ACHN (cell line): ENCODE measurements at regions not wholly inside any gene's neighbourhood (a gene's known extent, or its start where the extent isn't known, plus 50 kb on each side); places are given as distances from the start of the nearest gene placed in this dataset.
A peak's percentile ranks its signal among the peaks of the same experiment; 100 is the strongest.
"Not testable (repeated sequence)": the region's sequence is repeated elsewhere in the genome, so short reads cannot be mapped to it uniquely, and the experiment has no call there.

ENCODE experiments used
- DNase-seq: peaks from one replicate; pipeline ENCODE4 v3.0.0-alpha.2; 2015
- in situ Hi-C: cut with HindIII; loops from 2 replicates; pipeline ENCODE4 v1.10.0; 2017; ENCODE audit warnings: low sequenced_read_pairs, low pct_ligation_motif_present, low pct_unique_long_range_greater_than_20kb

DNA sequence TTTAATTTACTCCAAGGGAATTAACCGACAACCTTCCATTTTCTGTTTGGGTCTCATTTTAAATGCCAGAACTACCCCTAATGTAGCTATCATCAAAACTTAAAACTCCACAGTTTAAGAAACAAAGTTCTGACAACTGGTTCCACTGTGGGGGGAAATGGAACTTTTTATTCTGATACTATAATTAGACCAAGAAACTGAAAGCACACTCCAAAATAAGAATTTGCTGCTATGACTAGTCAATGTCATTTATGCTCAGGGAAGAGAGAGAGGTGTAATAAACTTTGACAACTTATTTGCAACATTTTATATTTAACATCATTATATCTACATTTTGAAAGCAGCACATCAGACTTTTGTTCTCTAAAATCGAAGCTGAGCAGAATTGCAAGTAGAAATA is 169.2 kb downstream of the ANXA2 start:
- in situ Hi-C loops: no loop called here

DNA sequence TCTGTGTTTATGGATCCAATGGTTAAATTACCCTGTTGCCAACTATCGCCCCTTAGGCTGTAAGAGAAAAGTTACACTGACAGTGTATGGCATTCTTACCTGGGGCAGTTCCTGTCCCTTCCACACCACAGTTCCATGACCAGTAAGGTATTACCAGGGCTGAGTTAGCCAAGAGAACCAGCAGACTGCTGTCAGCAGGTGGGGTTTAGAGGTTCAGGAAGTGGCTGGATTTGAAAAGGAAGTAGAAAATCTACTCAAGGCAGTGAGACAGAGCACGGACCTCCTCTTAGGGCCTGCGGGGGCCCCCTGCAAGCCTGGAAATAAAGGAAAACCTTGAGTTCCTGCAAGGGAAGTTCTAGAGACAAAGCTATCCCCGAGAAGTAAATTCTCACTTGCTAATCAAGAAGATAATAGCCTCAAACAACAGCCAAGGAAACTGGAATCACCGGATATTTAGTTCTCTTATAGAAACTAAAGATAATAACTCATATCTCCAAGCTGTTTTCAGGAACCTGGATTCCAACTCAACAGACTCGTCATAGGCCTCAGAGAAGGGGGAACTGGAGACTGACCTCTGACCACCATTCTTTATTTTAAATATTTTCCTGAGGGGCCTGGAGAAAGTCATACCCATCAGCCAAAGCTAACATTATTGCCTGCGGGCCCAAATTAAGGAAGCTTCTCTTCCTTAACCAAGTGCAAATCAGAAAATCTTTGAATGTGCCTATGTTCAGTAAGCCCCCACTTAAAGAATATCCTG is 161.7 kb downstream of the ANXA2 start:
- DNase-seq: no peak
- in situ Hi-C loops: no loop called here

More for the DNA sequence above, 169.2 kb downstream of the ANXA2 start:
- no peak for DNase-seq

DNA sequence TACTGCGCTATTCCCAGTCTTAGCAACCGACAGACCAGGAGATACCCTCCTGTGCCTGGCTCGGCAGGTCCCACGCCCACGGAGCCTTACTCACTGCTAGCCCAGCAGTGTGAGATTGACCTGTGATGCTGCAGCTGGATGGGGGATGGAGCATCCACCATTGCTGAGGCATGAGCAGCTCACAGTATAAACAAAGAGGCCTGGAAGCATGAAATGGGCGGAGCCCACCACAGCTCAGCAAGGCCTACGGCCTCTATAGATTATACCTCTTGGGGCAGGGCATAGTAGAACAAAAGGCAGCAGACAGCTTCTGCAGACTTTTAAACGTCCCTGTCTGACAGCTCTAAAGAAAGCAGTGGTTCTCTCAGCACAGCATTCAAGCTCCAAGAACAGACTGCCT is 160.3 kb downstream of the ANXA2 start:
- in situ Hi-C loops: no loop called here
- no peak for DNase-seq

DNA sequence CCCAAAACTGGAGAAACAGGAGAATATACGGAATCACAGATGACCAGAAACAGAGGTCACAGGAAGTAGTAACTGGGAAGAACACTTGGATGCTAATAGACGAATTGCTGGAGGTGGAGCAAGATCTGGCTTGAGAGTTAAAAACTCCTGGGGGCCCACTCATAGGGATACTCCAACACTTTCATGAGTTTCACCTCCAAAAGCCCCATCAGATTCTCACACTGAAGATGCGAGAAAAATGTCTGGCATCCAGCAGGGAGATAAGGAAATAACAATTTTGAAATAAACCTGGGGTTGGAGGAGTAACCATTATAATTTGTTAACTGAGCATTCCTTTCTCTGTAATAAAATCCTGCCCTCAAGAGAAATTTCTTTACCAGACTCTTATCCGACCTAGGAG is 154.0 kb downstream of the ANXA2 start:
- no peak for DNase-seq
- in situ Hi-C loops: no loop called here

DNA sequence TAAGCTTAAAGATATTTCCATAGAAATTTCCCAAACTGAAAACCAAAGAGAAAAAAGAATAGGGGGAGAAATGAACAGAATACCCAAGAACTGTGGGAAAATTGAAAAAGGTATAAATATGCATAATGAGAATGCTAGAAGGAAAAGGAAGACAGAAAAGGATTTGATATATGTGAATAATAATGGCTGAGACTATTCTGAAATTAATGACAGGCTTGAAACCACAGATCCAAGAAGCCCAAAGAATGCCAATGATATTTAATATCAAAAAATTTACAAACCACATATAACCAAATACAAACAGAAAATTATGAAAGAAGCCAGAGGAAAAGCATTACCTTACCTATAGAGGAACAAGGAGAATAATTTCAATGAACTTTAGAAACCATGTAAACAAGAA is 153.0 kb downstream of the ANXA2 start:
- DNase-seq: no peak
- in situ Hi-C loops: no loop called here

DNA sequence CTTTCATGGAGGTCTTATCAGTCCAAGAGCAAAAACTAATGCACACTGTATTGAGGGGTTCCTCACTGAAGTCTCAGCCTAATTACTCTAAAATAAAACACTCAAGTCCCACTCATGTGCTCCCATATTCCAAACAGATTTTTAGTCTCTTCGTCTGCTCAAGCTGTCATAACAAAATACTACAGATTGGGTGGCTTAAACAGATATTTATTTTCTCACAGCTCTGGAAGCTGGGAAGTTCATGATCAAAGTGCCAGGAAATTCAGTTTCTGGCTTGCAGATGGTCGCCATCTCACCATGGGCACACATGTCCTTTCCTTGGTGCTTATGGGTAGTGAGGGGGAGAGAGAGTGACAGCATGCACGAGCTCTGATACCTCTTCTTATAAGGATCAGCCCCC is 147.5 kb downstream of the ANXA2 start:
- no peak for DNase-seq
- in situ Hi-C loops: no loop called here

DNA sequence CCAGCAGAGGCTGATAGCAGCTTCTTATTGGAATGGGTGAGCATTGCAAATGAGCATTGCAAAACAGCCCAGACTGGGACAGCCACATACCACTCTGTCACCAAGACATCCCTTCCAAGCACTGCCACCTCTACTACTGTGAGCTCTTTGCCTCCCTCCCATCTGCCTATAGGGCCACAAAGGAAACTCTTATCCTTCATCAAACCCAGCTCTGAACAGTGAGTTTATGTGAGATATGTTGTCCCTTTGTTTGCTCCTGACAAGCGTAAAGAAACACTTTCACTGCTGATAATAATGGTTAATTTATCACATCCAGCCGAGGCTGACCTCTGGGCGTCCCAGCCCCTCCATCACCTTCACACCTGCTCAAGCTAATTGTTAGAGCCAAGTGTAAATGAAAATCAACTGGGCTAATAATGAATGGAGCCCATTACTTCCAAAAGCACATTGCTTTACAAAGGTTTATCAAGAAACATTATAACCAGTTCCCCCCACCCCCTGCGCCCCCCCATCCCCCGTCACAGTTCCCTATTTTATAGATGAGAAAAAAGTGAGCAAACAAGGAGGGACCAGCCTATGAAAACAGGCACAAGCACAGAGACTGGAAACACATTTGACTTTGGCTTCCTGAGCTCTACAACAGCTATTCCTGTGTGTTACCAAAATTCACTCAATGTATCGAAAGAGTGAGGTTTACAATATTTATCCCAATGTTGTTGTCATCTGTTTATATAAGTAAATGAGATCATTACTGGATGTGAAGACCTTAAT is 146.3 kb downstream of the ANXA2 start:
- in situ Hi-C loops: no loop called here
- DNase-seq: no peak

DNA sequence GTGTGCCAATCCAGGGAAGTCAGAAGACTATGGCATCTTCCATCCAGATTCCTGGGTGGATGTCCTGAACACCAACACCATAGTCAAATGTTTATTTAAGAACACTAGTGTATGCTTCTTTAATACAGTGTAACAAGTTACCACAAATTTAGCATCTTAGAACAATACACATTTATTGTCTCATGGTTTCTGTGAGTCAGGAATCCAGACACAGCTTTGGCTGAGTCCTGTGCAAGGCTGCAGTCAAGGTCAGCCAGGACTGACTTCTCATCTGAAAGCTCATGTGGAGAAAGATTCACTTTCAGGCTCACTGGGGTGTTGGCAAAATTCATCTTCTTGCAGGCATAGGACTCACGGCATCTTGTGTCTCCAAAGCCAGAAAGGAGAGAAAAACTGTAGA is 143.4 kb downstream of the ANXA2 start:
- no peak for DNase-seq
- in situ Hi-C loops: no loop called here

DNA sequence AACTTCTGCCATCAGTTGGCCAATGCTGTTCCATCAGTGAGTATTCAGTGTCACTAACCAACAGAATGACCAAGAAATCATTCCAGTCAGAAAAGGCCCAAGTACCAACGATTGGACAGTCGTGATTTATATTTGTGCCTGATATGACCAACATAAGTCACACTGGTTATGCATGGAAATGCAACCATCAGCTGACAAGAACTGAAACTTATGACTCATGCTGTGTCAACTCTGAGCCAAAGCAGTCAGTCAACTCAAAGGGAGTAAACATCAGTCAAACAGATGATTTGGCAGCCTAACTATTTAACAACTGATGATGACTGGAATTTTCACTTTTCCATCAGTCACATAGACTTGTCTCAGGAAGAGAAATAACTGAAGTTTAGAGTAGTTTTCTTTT is 142.4 kb downstream of the ANXA2 start:
- in situ Hi-C loops: no loop called here

DNA sequence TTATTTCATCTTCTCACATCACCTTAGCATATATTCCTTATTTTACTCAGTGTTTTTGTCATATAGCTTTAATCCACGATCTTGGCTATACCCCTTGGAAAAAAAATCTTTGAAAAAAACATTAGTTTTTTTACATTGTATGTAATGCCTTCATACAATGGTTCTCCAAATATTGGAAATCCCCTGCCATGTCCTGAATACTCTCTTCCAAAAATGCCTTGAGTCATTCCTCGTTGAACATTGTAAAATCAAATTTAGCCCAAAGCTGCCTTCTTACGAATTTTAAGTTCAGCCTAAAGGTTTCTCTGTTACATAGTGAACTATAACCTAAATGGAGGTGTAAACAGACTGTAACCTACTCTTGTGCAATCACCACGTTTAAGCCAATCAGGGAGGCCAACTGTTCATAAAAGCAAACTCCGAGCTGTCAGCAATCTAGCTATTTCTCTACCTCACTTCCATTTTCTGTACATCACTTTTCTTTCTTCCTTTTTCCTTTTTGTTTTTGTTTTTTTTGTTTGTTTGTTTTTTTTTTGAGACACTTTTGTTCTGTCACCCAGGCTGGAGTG is 140.1 kb downstream of the ANXA2 start:
- in situ Hi-C loops: no loop called here
- no peak for DNase-seq

More for the DNA sequence above, 142.4 kb downstream of the ANXA2 start:
- DNase-seq: peak; percentile 44

DNA sequence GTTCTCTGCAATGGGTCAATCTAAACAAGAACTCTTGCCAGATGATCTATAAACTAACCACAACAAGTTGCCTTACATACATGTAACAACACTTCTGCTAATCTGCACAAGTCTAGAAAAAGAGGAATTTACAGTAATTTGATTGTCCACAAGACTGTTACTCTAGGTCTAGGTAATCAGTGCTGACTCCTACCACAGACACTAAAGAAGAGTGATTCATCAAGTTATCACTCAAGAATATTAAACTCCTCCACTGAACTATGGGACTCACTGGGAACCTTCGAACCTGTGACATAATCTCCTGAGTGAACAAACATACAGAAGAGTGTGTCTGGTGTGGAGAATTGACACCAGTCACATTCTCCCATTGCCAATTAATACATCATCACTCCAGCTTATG is 138.3 kb downstream of the ANXA2 start:
- in situ Hi-C loops: no loop called here
- DNase-seq: peak; percentile 3

DNA sequence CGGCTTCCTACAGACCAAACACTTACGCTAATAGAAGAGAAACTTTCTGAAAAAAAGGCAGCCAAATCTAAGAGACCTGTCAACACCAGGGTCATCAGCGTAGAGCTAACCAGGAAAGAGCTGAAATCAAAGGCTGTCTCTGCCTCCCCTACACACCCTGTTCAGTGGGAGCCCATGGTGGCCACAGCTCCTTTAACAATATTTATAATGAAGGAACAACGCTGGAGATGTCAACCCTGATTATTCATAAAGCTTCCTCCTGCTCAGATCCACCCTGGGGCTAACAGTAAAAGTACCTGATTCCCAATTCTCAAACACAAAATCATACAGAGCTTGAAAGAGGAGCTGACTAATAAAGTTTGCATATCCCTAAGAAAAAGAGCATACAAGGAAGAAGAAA is 133.7 kb downstream of the ANXA2 start:
- in situ Hi-C loops: no loop called here
- DNase-seq: no peak

DNA sequence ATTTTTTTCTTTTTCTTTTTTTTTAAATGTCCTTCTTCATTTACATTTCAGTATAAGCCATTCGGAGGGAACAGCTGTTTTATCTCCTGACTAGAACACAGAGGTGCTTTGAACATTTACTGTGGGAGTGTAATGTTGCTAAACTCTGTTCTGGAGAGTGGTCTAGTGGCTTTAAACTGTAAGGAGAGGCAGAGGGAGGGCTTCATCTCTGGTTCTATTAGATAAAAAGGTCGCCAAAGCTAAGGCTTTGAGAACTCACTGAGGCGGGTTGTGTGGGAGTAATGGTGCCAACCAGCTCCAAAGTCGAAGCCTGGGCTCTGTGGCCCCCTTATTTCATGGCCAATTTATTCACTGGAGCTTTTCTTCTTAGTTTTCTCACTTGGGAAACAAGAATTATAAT is 133.2 kb downstream of the ANXA2 start:
- in situ Hi-C loops: no loop called here
- no peak for DNase-seq

DNA sequence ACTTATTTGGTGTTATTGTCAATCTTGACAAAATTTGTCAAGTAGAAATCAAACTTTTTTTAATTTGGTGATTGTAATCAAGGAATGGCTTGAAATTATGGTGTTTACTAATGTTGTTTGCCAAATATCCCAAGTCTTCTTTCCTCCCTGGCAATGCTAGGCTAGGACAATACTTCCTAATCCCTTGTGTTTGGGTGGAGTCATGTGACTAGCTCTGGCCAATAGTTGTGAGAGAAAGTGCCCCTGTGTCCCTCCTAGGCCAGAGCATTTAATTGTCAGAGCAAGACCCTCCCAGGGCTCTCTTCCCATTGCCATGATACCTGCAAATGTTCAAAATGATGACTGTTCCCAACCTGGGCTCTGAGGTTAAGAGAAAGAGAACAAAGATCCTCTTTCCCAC is 132.7 kb downstream of the ANXA2 start:
- in situ Hi-C loops: no loop called here
- DNase-seq: no peak

DNA sequence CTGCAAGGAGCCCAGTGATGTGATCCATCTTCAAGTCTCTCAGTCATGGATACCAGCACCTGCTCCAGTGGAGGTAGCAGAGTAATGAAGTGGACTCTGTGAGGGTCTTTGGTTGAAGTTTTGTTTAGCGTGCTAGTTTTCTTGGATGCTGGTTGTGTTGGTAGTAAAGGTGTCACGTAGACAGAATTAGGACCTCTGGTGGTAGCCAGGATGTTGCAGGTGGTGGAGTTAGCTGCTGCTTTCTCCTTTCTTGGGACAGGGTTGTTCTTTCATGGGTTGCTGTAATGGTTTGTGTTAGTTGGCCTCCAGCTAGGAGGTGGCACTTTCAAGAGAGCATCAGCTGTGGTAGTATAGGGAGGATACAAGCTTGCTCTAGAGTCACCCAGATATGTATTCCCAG is 125.2 kb downstream of the ANXA2 start:
- no peak for DNase-seq
- in situ Hi-C loops: no loop called here

DNA sequence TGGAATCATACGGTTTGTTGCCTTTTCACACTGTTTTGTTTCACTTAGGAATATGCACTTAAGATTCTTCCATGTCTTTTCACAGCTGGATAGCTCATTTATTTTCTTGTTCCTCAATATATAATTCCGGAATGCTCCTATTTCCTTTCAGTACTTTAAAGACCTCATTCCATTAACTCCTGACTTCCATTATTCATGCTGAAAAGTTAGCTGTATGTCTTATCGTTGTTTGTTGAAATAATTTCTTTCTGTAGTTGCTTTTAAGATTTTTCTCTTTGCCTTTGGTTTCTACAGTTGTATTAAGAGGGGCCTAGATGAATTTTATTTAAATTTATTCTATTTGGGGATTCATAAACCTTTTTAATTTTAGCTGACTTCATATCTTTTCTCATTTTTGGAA is 122.2 kb downstream of the ANXA2 start:
- DNase-seq: peak; percentile 2
- in situ Hi-C loops: no loop called here

DNA sequence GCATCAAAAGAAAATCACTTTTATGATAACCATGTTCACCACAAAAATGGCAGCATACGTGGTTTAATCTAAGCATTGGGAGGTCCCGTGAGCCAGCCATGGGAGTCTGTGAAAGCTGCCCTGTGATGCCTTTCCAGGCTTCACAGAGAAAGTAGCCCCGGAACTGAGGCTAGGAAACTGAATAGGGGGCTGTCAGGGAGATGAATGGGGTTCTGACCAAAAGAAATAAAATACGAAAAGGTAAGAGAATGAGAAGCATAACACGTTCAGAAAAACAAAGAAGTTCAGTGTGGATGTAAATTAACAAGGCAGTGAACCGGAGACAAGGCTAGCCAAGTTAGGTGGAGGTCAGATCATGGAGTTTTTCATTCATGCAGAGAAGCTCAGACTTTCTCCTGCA is 118.9 kb downstream of the ANXA2 start:
- in situ Hi-C loops: no loop called here
- DNase-seq: no peak

DNA sequence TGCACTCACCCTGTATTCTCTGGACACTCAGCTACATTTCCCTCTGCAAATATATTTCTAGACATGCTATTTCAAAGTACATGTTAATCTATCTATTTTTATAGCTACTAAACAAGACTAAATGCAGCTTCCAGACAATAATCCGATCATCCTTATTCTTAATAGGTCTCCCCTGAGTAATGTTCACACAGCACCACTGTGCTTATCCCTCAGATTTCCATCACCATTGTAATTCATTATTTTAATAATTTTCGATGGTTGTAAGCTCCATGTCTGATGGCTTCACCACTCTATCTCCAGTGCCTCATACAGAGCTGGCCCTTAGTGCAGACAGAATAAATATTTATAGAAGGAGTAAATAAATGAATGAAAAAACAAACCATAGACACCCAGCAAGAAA is 117.5 kb downstream of the ANXA2 start:
- DNase-seq: no peak
- in situ Hi-C loops: no loop called here

DNA sequence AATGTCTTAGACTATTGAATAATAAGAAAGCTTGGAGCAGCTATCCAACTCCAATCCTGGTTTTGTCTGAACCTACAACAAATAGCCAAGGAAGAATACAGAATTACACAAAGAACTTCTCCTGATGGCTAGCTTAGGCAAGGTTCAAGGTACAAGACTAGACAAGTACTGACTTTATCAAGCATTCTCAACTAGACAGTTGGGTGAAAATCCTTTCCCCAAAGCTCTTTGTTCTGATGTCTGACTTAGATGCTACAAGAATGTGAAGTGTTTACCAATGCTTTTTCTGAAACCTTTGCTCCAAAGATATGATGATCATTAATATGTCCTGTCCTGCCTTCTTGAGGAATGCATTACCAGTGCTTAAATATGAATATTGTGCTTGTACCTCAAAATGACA is 113.8 kb downstream of the ANXA2 start:
- in situ Hi-C loops: no loop called here
- DNase-seq: no peak

DNA sequence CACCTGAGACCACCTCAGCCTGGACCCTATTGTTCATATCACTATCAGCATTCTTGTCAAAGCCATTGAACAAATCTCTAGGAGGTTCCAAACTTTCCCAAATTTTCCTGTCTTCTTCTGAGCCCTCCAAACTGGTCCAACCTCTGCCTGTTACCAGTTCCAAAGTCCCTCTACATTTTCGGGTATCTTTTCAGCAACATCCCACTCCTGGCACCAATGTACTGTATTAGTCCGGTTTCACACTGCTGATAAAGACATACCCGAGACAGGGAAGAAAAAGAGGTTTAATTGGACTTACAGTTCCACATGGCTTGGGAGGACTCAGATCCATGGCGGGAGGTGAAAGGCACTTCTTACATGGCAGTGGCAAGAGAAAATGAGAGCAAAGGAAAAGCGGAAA is 101.9 kb downstream of the ANXA2 start:
- in situ Hi-C loops, DNase-seq: not testable (repeated sequence)
